Heart left ventricle (tissue), 16 donors: ENCODE measurements at regions not wholly inside any gene's neighbourhood (a gene's known extent, or its start where the extent isn't known, plus 50 kb on each side); places are given as distances from the start of the nearest gene placed in this dataset.

Experiments used
- ATAC-seq, 4 donors: fragments of 200-7000 bp; cut with Tn5 transposase; one replicate each; pipeline ENCODE4 v1.9.1; 2020 to 2022; ENCODE audit warnings: moderate library complexity in 4 of 4, mild to moderate bottlenecking in 3 of 4, moderate number of reproducible peaks in 1 of 4
- DNase-seq, 5 donors: peaks; one replicate each; pipeline ENCODE4 v3.0.0-alpha.2; 2020
- H3K27ac ChIP-seq, 12 donors: fragments of 200-600 bp; sonication (generic) in 4 of 12; one replicate each; pipeline versions ENCODE4 v1.5.0 to v1.8.0; 2016 to 2022; ENCODE audit warnings: mild to moderate bottlenecking in 2 of 12
- H3K27me3 ChIP-seq, 9 donors: fragments of 200-600 bp; sonication (generic) in 2 of 9; one replicate each; pipeline versions ENCODE4 v1.5.1 to v1.8.0; 2016 to 2022; ENCODE audit warnings: mild to moderate bottlenecking in 3 of 9
- H3K36me3 ChIP-seq, 9 donors: fragments of 200-600 bp; sonication (generic) in 2 of 9; one replicate each; pipeline versions ENCODE4 v1.5.0 to v1.8.0; 2018 to 2022; ENCODE audit warnings: mild to moderate bottlenecking in 2 of 9
- H3K4me1 ChIP-seq, 12 donors: fragments of 200-600 bp; sonication (generic) in 4 of 12; one replicate each; pipeline versions ENCODE4 v1.5.0 to v1.8.0; 2016 to 2022; ENCODE audit warnings: mild to moderate bottlenecking in 3 of 12
- H3K4me3 ChIP-seq, 12 donors: fragments of 200-600 bp; sonication (generic) in 4 of 12; one replicate each; pipeline versions ENCODE4 v1.5.0 to v1.8.0; 2017 to 2022; ENCODE audit warnings: mild to moderate bottlenecking in 9 of 12, moderate library complexity in 4 of 12
- H3K9me3 ChIP-seq, 12 donors: fragments of 200-600 bp; sonication (generic) in 4 of 12; one replicate each; pipeline versions ENCODE4 v1.5.0 to v1.8.0; 2016 to 2022; ENCODE audit warnings: mild to moderate bottlenecking in 1 of 12
- POLR2A ChIP-seq, 2 donors: fragments of 450-650 bp; IDR thresholded peaks; one replicate each; pipeline ENCODE4 v1.6.1; 2017; ENCODE audit warnings: antibody characterized with exemption in 2 of 2, mild to moderate bottlenecking in 2 of 2, moderate library complexity in 2 of 2
- WGBS, 4 donors: extraction: QIAGEN DNeasy Blood & Tissue Kit in 2 of 4; methylation state at CpG; one replicate each; pipeline versions ENCODE4 v1.1.5 to v1.1.7; 2013 to 2018; 5-methylcytosine and 5-hydroxymethylcytosine counted together
- intact Hi-C, 10 donors: fragments of 100-400 bp; cut with DNase I; formaldehyde crosslinking; loops; one replicate each; pipeline versions ENCODE4 v1.11.1 to v1.14.2; 2022
- TF ChIP-seq, protein P1 (sequence below), 12 donors: fragments of 200-600 bp; sonication (generic) in 4 of 12; IDR thresholded peaks; one replicate each; pipeline versions ENCODE4 v1.5.0 to v1.8.0; 2018 to 2022; ENCODE audit warnings: antibody characterized with exemption in 12 of 12, mild to moderate bottlenecking in 5 of 12
- donor health status: ischemic (EF 13 %, LVEDD 7.1; RV severe dilation, severe dysfunction).
- donor health status: healthy with polysubstance abuse.
- donor health status: DM: no; HTN: yes; CAD: no.
- donor health status: DM: no; HTN: no; CAD: no.
- donor health status: ischemic (EF 25% LVEDD 6.9; RV normal size, moderate dysfunction).
- donor health status: ischemic (EF 25% LVEDD 5.7; RV mildly dilated, moderate dysfunction).
- donor health status: healthy.
- donor health status: DM: yes; HTN: yes; CAD: no.
- donor health status: ischemic (EF 35%, LVEDD 5.7; RV mildly dilated, moderate dysfunction).
- donor health status: nonischemic (EF 11% LVEDD 7.7; RV severe dilation, severe dysfunction).
- donor health status: DM: yes; HTN: yes; CAD: no.
- donor health status: PGD.
- donor health status: ischemic (EF 29% LVEDD 5.4; RV normal size, mild dysfunction).
- donor health status: nonischemic (EF 23%, LVEDD 6.1; RV moderate dilation, normal function).

DNA sequence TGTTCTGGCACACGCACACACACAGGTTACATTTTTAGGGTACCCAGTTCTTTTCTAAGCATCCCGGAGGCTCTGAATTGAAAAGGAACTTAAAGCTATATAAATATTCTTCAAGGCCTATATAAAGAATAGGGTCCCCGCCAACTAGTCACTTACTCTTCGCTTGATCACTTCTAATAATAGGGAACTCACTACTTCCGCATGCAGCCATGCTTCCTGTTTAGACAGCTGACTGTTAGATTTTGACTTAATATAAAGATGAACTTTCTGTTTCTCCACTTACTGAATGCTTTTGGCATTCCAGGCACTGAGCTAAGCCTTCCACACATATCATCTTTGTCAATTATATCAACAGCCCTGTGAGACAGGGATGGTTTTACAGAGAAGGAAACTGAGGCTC is 259.6 kb downstream of the TSHZ3 start:
- 77 to 85% (median 80%) methylated on average over 5 of the region's 5 CpGs for WGBS, 4 donors
- Histone ChIP-seq H3K36me3 (no peaks in the 10 kb centered on the region), H3K27me3 (no peaks in the 10 kb centered on the region), H3K4me1 (peaks cover 0 to 30% (median 2%) of the 10 kb centered on the region in 12 donors), H3K27ac (peak overlapping the region in 1 of 12 donors; percentile 80), H3K4me3 (no peak overlapping the region), H3K9me3 (no peaks in the 10 kb centered on the region)
- intact Hi-C loops, result no loop called here
- DNase-seq, result no peak
- no peak for ATAC-seq
- TF ChIP-seq, protein P1, sequence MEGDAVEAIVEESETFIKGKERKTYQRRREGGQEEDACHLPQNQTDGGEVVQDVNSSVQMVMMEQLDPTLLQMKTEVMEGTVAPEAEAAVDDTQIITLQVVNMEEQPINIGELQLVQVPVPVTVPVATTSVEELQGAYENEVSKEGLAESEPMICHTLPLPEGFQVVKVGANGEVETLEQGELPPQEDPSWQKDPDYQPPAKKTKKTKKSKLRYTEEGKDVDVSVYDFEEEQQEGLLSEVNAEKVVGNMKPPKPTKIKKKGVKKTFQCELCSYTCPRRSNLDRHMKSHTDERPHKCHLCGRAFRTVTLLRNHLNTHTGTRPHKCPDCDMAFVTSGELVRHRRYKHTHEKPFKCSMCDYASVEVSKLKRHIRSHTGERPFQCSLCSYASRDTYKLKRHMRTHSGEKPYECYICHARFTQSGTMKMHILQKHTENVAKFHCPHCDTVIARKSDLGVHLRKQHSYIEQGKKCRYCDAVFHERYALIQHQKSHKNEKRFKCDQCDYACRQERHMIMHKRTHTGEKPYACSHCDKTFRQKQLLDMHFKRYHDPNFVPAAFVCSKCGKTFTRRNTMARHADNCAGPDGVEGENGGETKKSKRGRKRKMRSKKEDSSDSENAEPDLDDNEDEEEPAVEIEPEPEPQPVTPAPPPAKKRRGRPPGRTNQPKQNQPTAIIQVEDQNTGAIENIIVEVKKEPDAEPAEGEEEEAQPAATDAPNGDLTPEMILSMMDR (IDR thresholded peaks at IDR 0.05), result no peak
- TF ChIP-seq POLR2A (IDR thresholded peaks at IDR 0.05), result no peak

DNA sequence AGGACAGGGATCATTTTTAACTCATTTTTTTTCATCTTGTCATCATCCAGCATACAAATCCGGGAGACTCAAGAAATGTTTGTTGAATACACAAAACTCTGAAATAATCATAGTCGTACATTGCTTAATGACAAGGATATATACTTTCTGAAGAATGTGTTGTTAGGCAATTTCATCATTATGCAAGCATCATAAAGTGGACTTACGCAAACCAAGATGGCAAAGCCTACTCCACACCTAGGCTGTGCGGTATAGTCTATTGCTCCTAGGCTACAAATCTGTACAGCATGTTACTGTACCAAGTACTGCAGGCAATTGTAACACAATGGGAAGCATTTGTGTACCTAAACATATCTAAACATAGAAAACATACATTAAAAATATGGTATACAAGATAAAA is 264.1 kb downstream of the TSHZ3 start:
- TF ChIP-seq POLR2A (IDR thresholded peaks at IDR 0.05), result no peak
- intact Hi-C loops, result no loop called here
- 83 to 96% (median 92%) methylated on average over 4 of the region's 4 CpGs for WGBS, 4 donors
- H3K27me3 ChIP-seq, result peaks cover 0 to 4% (median 0%) of the 10 kb centered on the region in 9 donors
- no peak overlapping the region for H3K4me3 ChIP-seq
- no peak overlapping the region for H3K27ac ChIP-seq
- no peak for DNase-seq
- no peaks in the 10 kb centered on the region for H3K36me3 ChIP-seq
- ATAC-seq, result no peak
- peaks cover 0 to 9% (median 0%) of the 10 kb centered on the region in 12 donors for H3K4me1 ChIP-seq
- no peaks in the 10 kb centered on the region for H3K9me3 ChIP-seq

DNA sequence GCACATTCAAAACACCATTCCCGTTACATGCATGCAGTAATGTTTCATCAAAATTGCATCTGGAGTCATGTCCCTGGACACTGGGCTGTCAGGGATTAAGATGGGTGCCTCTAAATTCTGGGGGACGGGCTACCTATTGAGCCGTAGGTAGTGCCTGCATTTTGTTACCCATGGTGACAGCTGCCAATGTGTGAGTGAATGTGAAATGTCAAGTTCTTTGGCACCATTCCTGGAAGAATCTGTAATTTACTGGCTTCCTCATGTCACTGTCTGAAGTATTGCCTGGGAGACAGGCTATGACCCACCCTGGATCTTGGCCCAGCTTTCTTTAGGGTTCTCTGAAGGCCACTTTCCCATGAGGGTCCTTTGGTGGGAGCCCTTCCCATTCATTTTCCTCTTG is 266.1 kb downstream of the TSHZ3 start:
- no peak for TF ChIP-seq POLR2A (IDR thresholded peaks at IDR 0.05)
- TF ChIP-seq, protein P1 (IDR thresholded peaks at IDR 0.05), result no peak
- DNase-seq, result no peak
- Histone ChIP-seq H3K4me1 (peaks cover 0 to 8% (median 0%) of the 10 kb centered on the region in 12 donors), H3K4me3 (no peak overlapping the region), H3K27me3 (peaks cover 0 to 4% (median 0%) of the 10 kb centered on the region in 9 donors), H3K9me3 (no peaks in the 10 kb centered on the region), H3K27ac (no peak overlapping the region), H3K36me3 (no peaks in the 10 kb centered on the region)
- intact Hi-C loops, result no loop called here
- WGBS, 4 donors, result 34 to 44% (median 38%) methylated on average over 3 of the region's 3 CpGs
- peak in 2 of 4 donors; percentile 60 to 76 for ATAC-seq

DNA sequence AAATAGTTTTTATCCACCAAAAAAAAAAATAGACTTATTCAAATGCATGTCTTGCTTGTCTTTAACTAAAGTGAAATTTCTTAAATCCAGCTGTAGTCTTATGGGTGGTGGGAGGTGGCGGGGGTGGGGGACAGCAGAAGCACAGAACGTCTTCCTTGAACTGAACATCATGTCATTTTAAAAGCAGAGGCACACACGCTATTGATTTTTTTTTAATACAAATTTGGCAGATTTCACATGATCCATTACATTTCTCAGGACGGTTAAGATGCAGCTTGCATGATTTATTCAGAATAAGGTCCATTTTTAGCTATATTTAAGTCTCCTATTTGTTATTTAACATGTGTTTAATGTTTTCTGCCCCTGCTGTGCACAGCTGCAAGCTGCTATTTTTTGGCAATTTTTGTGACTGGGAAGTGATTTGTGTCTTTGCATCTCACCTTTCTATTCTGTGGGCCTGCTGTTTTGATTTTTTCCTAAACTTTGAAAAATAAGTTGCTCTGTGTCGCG is 274.0 kb downstream of the TSHZ3 start:
- WGBS, 4 donors, result 68 to 75% (median 72%) methylated on average over 6 of the region's 6 CpGs
- Histone ChIP-seq H3K4me3 (no peak overlapping the region), H3K27me3 (peaks cover 0 to 19% (median 0%) of the 10 kb centered on the region in 9 donors), H3K36me3 (no peaks in the 10 kb centered on the region), H3K9me3 (no peaks in the 10 kb centered on the region), H3K27ac (no peak overlapping the region), H3K4me1 (no peaks in the 10 kb centered on the region)
- intact Hi-C loops, result no loop called here
- TF ChIP-seq, protein P1 (IDR thresholded peaks at IDR 0.05), result no peak
- no peak for TF ChIP-seq POLR2A (IDR thresholded peaks at IDR 0.05)
- ATAC-seq (no peak), DNase-seq (no peak)
